LNCAP (cell line): ENCODE measurements at regions not wholly inside any gene's neighbourhood (a gene's known extent, or its start where the extent isn't known, plus 50 kb on each side); places are given as distances from the start of the nearest gene placed in this dataset.

Experiments
- CTCF ChIP-seq: fragments of 450-650 bp; IDR thresholded peaks from 2 replicates; pipeline ENCODE4 v1.5.1; 2017; ENCODE audit warnings: mild to moderate bottlenecking

GRCh38 chr6:23097566-23097965 lies 528.2 kb downstream of the HDGFL1 start:
- TF ChIP-seq CTCF, result no peak

GRCh38 chr6:23106951-23107350 lies 537.6 kb downstream of the HDGFL1 start:
- TF ChIP-seq CTCF, result no peak

- TF ChIP-seq CTCF, result no peak
These were observed 542.6 kb downstream of the HDGFL1 start for GRCh38 chr6:23111984-23112383.

GRCh38 chr6:23114812-23115504 lies 545.6 kb downstream of the HDGFL1 start:
- no peak for TF ChIP-seq CTCF

GRCh38 chr6:23137611-23138010 lies 568.2 kb downstream of the HDGFL1 start:
- TF ChIP-seq CTCF, result no peak

- no peak for TF ChIP-seq CTCF
These were observed 571.5 kb downstream of the HDGFL1 start for GRCh38 chr6:23140871-23141270.

GRCh38 chr6:23145781-23146180 lies 576.4 kb downstream of the HDGFL1 start:
- no peak for TF ChIP-seq CTCF

GRCh38 chr6:23154159-23154558 lies 584.8 kb downstream of the HDGFL1 start:
- no peak for TF ChIP-seq CTCF
